ENCODE measurements at regions not wholly inside any gene's neighbourhood (a gene's known extent, or its start where the extent isn't known, plus 50 kb on each side); places are given as distances from the start of the nearest gene placed in this dataset.

DNA sequence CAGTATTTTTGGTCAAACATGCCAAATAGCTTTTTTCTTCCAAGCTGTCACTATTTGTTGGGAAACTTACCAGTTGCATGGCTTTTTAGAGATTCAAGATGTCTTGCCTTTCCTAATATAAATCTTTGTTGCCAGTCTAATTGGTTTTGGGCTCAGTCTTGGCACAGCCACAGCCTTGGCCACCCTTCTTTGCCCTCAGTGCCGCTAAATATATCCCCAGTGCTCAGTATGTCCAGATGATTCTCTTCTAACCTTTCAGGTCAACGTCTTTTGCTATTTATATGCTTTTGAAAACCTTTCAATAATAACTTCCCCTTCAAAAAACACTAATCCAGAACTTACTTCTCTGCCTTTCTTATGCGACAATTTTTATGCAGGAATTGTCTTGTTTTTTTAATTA lies 483.1 kb upstream of the ZFHX3 start:
- Histone ChIP-seq H3K9me3 (ENCODE audit: control insufficient read depth, low read depth, low read length) (no peaks in the 10 kb centered on the region), H3K4me3 (ENCODE audit: low read length) (no peak overlapping the region), H3K36me3 (ENCODE audit: control insufficient read depth, insufficient read depth, low read length) (no peaks in the 10 kb centered on the region), H3K27ac (ENCODE audit: low read length) (no peak overlapping the region), H3K4me1 (ENCODE audit: control insufficient read depth, insufficient read depth, low read length) (no peaks in the 10 kb centered on the region), H3K27me3 (ENCODE audit: control insufficient read depth, insufficient read depth, low read length) (peaks cover 6% of the 10 kb centered on the region)
- WGBS (ENCODE audit: insufficient coverage, low lambda C conversion rate) = 78% methylated on average over 2 of the region's 3 CpGs
- no peak for DNase-seq

DNA sequence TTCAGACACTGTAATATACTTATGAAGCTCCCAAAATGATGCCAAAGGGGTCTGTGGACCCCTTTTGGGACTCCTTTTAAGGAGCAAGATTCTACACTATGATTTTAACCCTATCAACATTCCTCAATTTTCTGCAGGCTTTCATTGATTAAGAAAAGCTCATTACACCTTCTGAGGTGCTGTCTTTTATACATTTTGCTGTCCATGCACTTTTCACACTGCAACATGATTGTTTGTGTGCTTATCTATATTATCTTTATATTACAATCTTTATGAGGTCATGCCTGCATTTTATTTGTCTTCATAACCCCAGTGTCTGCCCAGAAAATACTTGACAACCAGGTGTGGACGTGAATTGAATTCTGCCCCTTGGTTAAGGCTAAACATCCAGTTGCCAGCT lies 482.6 kb upstream of the ZFHX3 start:
- Histone ChIP-seq H3K27me3 (ENCODE audit: control insufficient read depth, insufficient read depth, low read length) (peaks cover 6% of the 10 kb centered on the region), H3K4me1 (ENCODE audit: control insufficient read depth, insufficient read depth, low read length) (no peaks in the 10 kb centered on the region), H3K36me3 (ENCODE audit: control insufficient read depth, insufficient read depth, low read length) (no peaks in the 10 kb centered on the region), H3K9me3 (ENCODE audit: control insufficient read depth, low read depth, low read length) (no peaks in the 10 kb centered on the region), H3K4me3 (ENCODE audit: low read length) (no peak overlapping the region), H3K27ac (ENCODE audit: low read length) (no peak overlapping the region)
- DNase-seq = no peak
- WGBS (ENCODE audit: insufficient coverage, low lambda C conversion rate) = no CpG with 5 or more reads among the region's 1 CpG

DNA sequence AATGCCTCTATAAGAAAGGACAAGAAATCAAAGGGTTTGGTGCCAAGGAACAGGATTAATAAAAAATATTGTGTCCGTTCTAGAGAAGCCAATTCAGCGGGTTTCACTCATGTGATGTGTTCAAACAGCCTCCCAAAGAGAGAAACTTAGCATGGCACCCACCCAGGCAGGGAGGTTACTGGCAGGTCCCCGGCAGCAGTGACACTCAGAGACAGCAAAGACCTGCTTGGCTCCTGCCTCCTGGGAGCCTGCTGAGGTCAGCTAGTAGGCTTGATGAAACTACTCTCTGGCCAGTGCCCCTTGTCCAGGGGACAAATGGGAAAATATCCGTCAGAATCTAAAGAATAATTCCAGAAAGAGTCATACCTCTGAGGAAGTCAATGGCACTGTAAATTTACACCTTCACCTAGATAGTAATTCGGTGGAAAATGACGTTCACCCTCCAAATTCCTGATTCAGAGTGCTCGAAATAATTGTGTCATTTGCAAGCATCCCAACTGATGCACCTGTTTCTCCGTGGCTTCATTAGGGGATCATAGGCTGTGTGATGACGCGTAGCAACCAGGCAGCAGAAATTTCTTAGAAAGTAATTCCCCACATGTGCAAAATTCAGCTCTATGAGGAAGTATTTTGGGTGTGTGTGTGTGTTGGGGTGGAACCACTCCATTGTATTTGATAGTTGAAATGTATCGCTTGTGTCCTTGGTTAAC lies 481.5 kb upstream of the ZFHX3 start:
- DNase-seq = no peak
- Histone ChIP-seq H3K27me3 (ENCODE audit: control insufficient read depth, insufficient read depth, low read length) (peaks cover 6% of the 10 kb centered on the region), H3K27ac (ENCODE audit: low read length) (no peak overlapping the region), H3K4me3 (ENCODE audit: low read length) (no peak overlapping the region), H3K36me3 (ENCODE audit: control insufficient read depth, insufficient read depth, low read length) (no peaks in the 10 kb centered on the region), H3K4me1 (ENCODE audit: control insufficient read depth, insufficient read depth, low read length) (no peaks in the 10 kb centered on the region), H3K9me3 (ENCODE audit: control insufficient read depth, low read depth, low read length) (no peaks in the 10 kb centered on the region)
- WGBS (ENCODE audit: insufficient coverage, low lambda C conversion rate) = 100% methylated on average over 2 of the region's 11 CpGs

DNA sequence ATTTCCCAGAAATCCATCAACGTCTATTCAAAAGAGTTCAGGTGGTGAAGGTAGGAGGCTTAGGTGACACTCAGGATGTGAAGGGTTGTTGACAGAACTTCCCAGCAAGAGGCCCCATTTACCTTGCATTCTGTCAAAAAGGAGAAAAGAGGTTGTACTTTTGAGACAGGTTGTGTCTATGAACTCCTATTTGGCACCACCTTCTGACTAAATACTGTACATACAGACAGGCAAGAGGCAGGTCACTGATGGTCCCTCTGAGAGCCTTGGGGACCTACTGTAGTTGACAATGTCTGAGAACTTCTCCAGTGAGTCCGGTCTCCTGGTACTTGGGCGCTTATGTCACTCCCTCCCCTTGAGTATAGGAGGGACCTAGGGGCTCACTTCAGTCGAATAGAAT lies 479.3 kb upstream of the ZFHX3 start:
- Histone ChIP-seq H3K4me1 (ENCODE audit: control insufficient read depth, insufficient read depth, low read length) (no peaks in the 10 kb centered on the region), H3K27ac (ENCODE audit: low read length) (no peak overlapping the region), H3K27me3 (ENCODE audit: control insufficient read depth, insufficient read depth, low read length) (peaks cover 4% of the 10 kb centered on the region), H3K36me3 (ENCODE audit: control insufficient read depth, insufficient read depth, low read length) (no peaks in the 10 kb centered on the region), H3K9me3 (ENCODE audit: control insufficient read depth, low read depth, low read length) (no peaks in the 10 kb centered on the region), H3K4me3 (ENCODE audit: low read length) (no peak overlapping the region)
- peak; percentile 9 to 27 for DNase-seq
- no CpG with 5 or more reads among the region's 4 CpGs for WGBS (ENCODE audit: insufficient coverage, low lambda C conversion rate)

DNA sequence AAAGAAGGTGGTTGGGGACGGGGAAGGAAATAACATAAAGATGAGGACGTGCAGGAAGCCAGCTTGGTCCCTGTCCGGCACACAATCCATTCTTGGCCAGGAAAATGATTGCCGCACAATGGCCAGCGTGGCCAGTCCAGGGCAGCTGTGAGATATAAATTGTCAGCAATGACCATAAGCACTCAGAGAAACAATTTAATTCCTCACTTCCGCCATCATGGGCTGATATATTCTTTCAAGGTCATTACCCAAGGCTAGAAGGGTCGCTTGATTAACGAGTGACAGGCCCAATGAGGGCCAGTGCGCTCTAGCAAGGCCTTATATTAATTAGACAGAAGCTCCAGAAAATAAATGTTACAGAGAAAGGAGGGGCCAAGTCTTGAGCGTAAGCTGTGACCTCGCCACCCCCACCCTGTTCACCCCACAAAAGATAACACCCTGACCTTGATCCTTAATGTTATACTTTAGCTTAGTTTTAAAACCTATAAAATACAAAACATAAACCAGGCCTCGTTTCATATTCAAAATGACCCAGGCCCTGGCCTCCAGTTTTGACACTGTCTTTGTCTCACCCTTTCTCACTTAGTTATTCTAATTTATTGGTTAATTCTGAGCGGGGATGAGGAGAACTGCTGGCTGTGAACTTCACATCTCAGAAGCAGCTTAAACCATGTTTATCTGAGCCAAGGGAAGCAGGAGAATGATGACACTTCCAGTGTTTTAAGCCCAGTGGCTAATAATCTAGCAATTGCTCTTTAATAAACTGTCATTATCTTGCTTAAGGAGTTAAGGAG lies 478.3 kb upstream of the ZFHX3 start:
- no peaks in the 10 kb centered on the region for H3K4me1 ChIP-seq (ENCODE audit: control insufficient read depth, insufficient read depth, low read length)
- H3K9me3 ChIP-seq (ENCODE audit: control insufficient read depth, low read depth, low read length) = no peaks in the 10 kb centered on the region
- WGBS (ENCODE audit: insufficient coverage, low lambda C conversion rate) = 67% methylated on average over 2 of the region's 13 CpGs
- peaks cover 4% of the 10 kb centered on the region for H3K27me3 ChIP-seq (ENCODE audit: control insufficient read depth, insufficient read depth, low read length)
- no peak for DNase-seq
- H3K4me3 ChIP-seq (ENCODE audit: low read length) = no peak overlapping the region
- no peak overlapping the region for H3K27ac ChIP-seq (ENCODE audit: low read length)
- H3K36me3 ChIP-seq (ENCODE audit: control insufficient read depth, insufficient read depth, low read length) = no peaks in the 10 kb centered on the region

DNA sequence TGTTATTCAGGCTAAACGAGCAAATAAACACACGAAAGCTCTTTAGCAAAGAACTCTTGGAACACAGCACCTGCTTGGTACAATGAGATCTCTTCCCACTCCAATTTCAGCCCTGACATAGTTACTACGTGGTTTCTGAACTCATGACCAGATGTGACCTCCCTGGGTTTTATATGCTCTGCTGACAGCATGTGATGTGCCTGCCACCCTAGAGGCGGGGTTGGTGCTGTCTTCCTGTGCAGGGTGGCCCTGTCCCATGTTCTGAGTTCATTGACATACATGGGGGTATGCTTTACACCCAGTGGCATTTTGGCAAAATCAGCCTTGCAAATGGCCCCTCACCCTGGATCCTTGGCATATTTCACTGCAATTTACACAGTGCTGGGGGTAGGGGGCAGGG lies 475.3 kb upstream of the ZFHX3 start:
- H3K27ac ChIP-seq (ENCODE audit: low read length) = no peak overlapping the region
- DNase-seq = peak; percentile 18 to 35
- H3K9me3 ChIP-seq (ENCODE audit: control insufficient read depth, low read depth, low read length) = no peaks in the 10 kb centered on the region
- WGBS (ENCODE audit: insufficient coverage, low lambda C conversion rate) = no CpG with 5 or more reads among the region's 4 CpGs
- H3K4me3 ChIP-seq (ENCODE audit: low read length) = no peak overlapping the region
- H3K27me3 ChIP-seq (ENCODE audit: control insufficient read depth, insufficient read depth, low read length) = peaks cover 2% of the 10 kb centered on the region
- no peaks in the 10 kb centered on the region for H3K4me1 ChIP-seq (ENCODE audit: control insufficient read depth, insufficient read depth, low read length)
- H3K36me3 ChIP-seq (ENCODE audit: control insufficient read depth, insufficient read depth, low read length) = no peaks in the 10 kb centered on the region

DNA sequence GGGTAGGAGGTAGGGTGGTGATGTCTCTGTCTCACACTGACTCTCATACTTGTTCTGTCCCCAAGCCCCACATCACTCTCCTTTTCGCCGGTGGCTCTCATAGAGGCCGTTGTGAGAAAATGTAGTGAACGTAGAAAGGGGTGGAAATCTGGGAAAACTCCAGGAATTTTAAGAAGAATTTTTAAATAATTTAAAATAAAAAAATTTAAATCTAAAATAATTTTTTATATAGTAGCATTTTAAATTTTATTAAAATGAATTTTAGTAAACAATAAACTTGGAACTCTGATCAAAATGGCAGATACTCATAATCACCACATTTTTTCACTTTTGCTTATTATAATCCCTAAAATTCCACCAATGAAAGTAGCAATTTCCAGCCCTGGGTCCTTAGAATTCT lies 473.6 kb upstream of the ZFHX3 start:
- Histone ChIP-seq H3K9me3 (ENCODE audit: control insufficient read depth, low read depth, low read length) (no peaks in the 10 kb centered on the region), H3K27ac (ENCODE audit: low read length) (no peak overlapping the region), H3K4me1 (ENCODE audit: control insufficient read depth, insufficient read depth, low read length) (no peaks in the 10 kb centered on the region), H3K4me3 (ENCODE audit: low read length) (no peak overlapping the region), H3K36me3 (ENCODE audit: control insufficient read depth, insufficient read depth, low read length) (no peaks in the 10 kb centered on the region), H3K27me3 (ENCODE audit: control insufficient read depth, insufficient read depth, low read length) (peaks cover 2% of the 10 kb centered on the region)
- 87% methylated on average over 4 of the region's 4 CpGs for WGBS (ENCODE audit: insufficient coverage, low lambda C conversion rate)
- no peak for DNase-seq

DNA sequence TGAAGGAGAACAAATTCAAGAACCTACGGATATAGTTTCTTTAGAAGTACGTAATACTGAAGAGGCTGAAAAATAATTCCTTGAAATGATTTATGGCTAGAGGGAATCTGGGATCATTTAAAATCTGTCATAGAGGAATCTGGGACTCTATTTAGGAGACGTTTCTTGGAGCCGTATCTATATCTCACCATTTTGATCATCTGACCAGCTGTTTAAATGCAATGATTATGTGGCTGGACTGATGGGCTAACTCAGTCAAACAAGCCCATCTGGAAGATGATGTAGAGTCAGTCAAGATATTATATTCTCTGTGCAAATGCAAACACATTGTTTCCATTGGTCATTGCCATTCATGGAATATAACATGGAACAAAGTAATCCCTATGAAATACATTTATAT lies 467.7 kb upstream of the ZFHX3 start:
- WGBS (ENCODE audit: insufficient coverage, low lambda C conversion rate) = 100% methylated on average over 3 of the region's 4 CpGs

DNA sequence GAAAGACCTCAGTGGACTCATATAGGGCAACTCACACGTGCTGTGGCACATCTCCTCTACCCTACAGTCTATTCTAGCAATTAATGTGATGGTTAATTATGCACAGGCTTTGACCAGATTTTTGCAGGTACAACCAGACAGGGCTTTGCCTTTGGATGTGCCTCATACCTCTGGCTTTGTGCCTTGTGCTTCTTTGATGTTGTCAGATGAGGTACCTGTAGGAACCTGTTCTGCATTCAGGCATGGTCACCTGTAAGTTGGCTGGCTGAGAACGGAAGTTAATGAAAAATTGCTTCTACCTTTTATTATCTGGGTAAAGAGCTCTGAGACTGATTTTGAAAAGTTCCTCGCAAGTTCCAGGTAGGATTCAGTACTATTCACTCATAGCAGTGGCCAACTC lies 462.9 kb upstream of the ZFHX3 start:
- H3K9me3 ChIP-seq (ENCODE audit: control insufficient read depth, low read depth, low read length) = no peaks in the 10 kb centered on the region
- no peaks in the 10 kb centered on the region for H3K4me1 ChIP-seq (ENCODE audit: control insufficient read depth, insufficient read depth, low read length)
- H3K27ac ChIP-seq (ENCODE audit: low read length) = no peak overlapping the region
- DNase-seq = no peak
- no peaks in the 10 kb centered on the region for H3K36me3 ChIP-seq (ENCODE audit: control insufficient read depth, insufficient read depth, low read length)
- no CpG with 5 or more reads among the region's 3 CpGs for WGBS (ENCODE audit: insufficient coverage, low lambda C conversion rate)
- peaks cover 2% of the 10 kb centered on the region for H3K27me3 ChIP-seq (ENCODE audit: control insufficient read depth, insufficient read depth, low read length)
- no peak overlapping the region for H3K4me3 ChIP-seq (ENCODE audit: low read length)

More for the DNA sequence above, 467.7 kb upstream of the ZFHX3 start:
- H3K27ac ChIP-seq (ENCODE audit: low read length) = no peak overlapping the region
- H3K27me3 ChIP-seq (ENCODE audit: control insufficient read depth, insufficient read depth, low read length) = no peaks in the 10 kb centered on the region
- DNase-seq = no peak
- H3K9me3 ChIP-seq (ENCODE audit: control insufficient read depth, low read depth, low read length) = no peaks in the 10 kb centered on the region
- H3K36me3 ChIP-seq (ENCODE audit: control insufficient read depth, insufficient read depth, low read length) = no peaks in the 10 kb centered on the region
- H3K4me3 ChIP-seq (ENCODE audit: low read length) = no peak overlapping the region
- no peaks in the 10 kb centered on the region for H3K4me1 ChIP-seq (ENCODE audit: control insufficient read depth, insufficient read depth, low read length)

DNA sequence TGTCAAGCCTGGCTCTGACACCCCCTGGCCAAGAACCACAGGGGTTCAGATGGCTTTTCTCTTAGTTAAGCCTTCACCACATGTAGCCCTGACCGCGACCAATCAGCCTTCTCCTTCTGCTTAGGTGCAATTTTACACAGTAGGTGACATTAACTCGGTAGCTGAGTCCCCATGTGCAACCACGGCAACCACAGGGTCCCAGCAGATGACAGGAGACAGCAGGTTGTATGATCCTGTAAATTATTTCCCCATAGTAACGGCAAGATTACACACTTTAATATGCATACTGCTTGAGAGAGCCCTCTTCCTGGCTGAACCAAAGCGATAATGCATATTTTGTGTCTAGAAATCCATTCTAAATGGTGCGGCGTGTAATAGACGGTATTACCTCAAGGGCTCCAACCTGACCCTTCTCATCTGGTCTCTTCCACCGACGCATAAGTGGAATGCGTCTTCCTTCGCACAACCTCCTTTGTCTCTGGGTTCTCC lies 458.7 kb upstream of the ZFHX3 start:
- H3K9me3 ChIP-seq (ENCODE audit: control insufficient read depth, low read depth, low read length) = no peaks in the 10 kb centered on the region
- H3K27ac ChIP-seq (ENCODE audit: low read length) = no peak overlapping the region
- DNase-seq = no peak
- H3K36me3 ChIP-seq (ENCODE audit: control insufficient read depth, insufficient read depth, low read length) = no peaks in the 10 kb centered on the region
- peaks cover 17% of the 10 kb centered on the region for H3K27me3 ChIP-seq (ENCODE audit: control insufficient read depth, insufficient read depth, low read length)
- WGBS (ENCODE audit: insufficient coverage, low lambda C conversion rate) = 100% methylated on average over 3 of the region's 13 CpGs
- H3K4me1 ChIP-seq (ENCODE audit: control insufficient read depth, insufficient read depth, low read length) = no peaks in the 10 kb centered on the region
- H3K4me3 ChIP-seq (ENCODE audit: low read length) = no peak overlapping the region

Data from large intestine (tissue), 3 donors.